ENCODE measurements at regions not wholly inside any gene's neighbourhood (a gene's known extent, or its start where the extent isn't known, plus 50 kb on each side); places are given as distances from the start of the nearest gene placed in this dataset.
A peak's percentile ranks its signal among the peaks of the same experiment; 100 is the strongest.
"Not testable (repeated sequence)": the region's sequence is repeated elsewhere in the genome, so short reads cannot be mapped to it uniquely, and the experiment has no call there.

- no peak for FAIRE-seq
Measured at GRCh38 chr4:186814535-186815070, 90.9 kb upstream of the FAT1 start.

GRCh38 chr4:186819342-186820086 lies 95.9 kb upstream of the FAT1 start:
- no peak for FAIRE-seq

GRCh38 chr4:186820391-186820891 lies 96.8 kb upstream of the FAT1 start:
- no peak for FAIRE-seq

- no peak for FAIRE-seq
Measured at GRCh38 chr4:186823989-186824388, 100.3 kb upstream of the FAT1 start.

GRCh38 chr4:186825069-186825468 lies 101.4 kb upstream of the FAT1 start:
- FAIRE-seq: no peak

- no peak for FAIRE-seq
Measured at GRCh38 chr4:186826006-186826405, 102.3 kb upstream of the FAT1 start.

- FAIRE-seq: no peak
Measured at GRCh38 chr4:186826846-186827533, 103.3 kb upstream of the FAT1 start.

- no peak for FAIRE-seq
Measured at GRCh38 chr4:186827534-186827897, 103.9 kb upstream of the FAT1 start.

- FAIRE-seq: no peak
Measured at GRCh38 chr4:186829097-186829496, 105.4 kb upstream of the FAT1 start.

GRCh38 chr4:186829740-186830449 lies 106.2 kb upstream of the FAT1 start:
- FAIRE-seq: no peak

- no peak for FAIRE-seq
Measured at GRCh38 chr4:186831574-186831973, 107.9 kb upstream of the FAT1 start.

- FAIRE-seq: no peak
Measured at GRCh38 chr4:186832906-186833305, 109.2 kb upstream of the FAT1 start.

GRCh38 chr4:186837463-186837862 lies 113.8 kb upstream of the FAT1 start:
- not testable (repeated sequence) for FAIRE-seq

GRCh38 chr4:186838295-186838694 lies 114.6 kb upstream of the FAT1 start:
- no peak for FAIRE-seq

- peak; percentile 53 for FAIRE-seq
Measured at GRCh38 chr4:186839122-186840037, 115.7 kb upstream of the FAT1 start.

GRCh38 chr4:186840222-186840701 lies 116.6 kb upstream of the FAT1 start:
- FAIRE-seq: no peak

- no peak for FAIRE-seq
Measured at GRCh38 chr4:186840771-186841301, 117.2 kb upstream of the FAT1 start.

- FAIRE-seq: no peak
Measured at GRCh38 chr4:186844059-186844681, 120.5 kb upstream of the FAT1 start.

- FAIRE-seq: peak; percentile 82
Measured at GRCh38 chr4:186845137-186845842, 121.6 kb upstream of the FAT1 start.

- FAIRE-seq: no peak
Measured at GRCh38 chr4:186846426-186846825, 122.8 kb upstream of the FAT1 start.

All from endometrium (tissue), 2 donors.